GM12892 (cell line): ENCODE measurements at regions not wholly inside any gene's neighbourhood (a gene's known extent, or its start where the extent isn't known, plus 50 kb on each side); places are given as distances from the start of the nearest gene placed in this dataset.
"Not testable (repeated sequence)": the region's sequence is repeated elsewhere in the genome, so short reads cannot be mapped to it uniquely, and the experiment has no call there.

ENCODE experiments used
- DNase-seq: peaks from one replicate; pipeline ENCODE4 v3.0.0; 2011; ENCODE audit not compliant: insufficient read length
- FAIRE-seq: peaks from 2 replicates; lab custom pipeline; 2011; peaks lifted over from hg19 to GRCh38; lab: Jason Lieb, UNC
- POLR2A ChIP-seq: IDR thresholded peaks from 2 replicates; pipeline ENCODE4 v1.6.1; 2011; ENCODE audit warnings: low read depth, low read length, control low read depth
- POLR2AphosphoS5 ChIP-seq: IDR thresholded peaks from 2 replicates; pipeline ENCODE4 v1.6.1; 2011; ENCODE audit warnings: low read depth, low read length, control low read depth
- TAF1 ChIP-seq: IDR thresholded peaks from 2 replicates; pipeline ENCODE4 v1.6.1; 2011; ENCODE audit warnings: low read depth, mild to moderate bottlenecking, control low read depth, low read length, borderline replicate concordance

DNA sequence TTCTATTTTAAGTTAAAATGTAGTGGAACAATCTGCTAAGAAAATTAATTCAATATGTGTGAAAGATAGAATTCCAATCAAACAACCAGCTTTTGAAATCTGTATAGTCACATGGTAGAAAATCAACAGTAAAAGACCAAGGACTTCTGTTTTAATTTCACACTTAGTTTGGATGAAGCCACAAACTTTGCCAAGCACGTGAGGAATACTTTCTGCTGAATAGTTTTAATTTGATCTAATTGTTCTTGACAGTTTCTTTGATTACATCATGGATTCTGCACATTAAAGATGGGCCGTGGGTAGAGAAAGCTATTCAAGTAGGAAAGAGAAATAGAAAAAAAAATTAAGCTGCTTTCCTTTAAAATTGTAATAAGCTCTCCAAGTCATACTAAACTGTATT, 137.9 kb upstream of the FAM241A start:
- DNase-seq (no peak), FAIRE-seq (no peak)
- TF ChIP-seq TAF1 (no peak), POLR2AphosphoS5 (no peak), POLR2A (no peak)

DNA sequence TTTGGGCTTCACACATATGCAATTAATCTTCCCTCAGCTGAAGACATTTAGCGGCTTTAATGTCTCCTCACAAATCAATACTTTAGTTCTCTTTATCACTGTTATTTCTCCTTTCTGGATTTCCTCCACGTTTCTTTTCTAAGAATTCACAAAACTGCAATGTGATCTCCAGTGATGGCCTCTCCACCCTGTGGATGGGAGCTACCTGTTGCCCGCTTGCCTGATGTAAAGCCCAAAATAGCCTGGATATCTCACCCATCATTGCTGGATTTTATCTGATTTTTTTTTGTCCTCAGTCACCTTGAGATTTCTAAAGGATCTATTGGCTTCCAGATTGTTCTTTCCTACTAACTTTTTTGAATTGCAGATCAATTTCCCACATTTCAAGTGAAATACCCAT, 129.3 kb upstream of the FAM241A start:
- FAIRE-seq (no peak), DNase-seq (no peak)
- TF ChIP-seq POLR2A (no peak), POLR2AphosphoS5 (no peak)

DNA sequence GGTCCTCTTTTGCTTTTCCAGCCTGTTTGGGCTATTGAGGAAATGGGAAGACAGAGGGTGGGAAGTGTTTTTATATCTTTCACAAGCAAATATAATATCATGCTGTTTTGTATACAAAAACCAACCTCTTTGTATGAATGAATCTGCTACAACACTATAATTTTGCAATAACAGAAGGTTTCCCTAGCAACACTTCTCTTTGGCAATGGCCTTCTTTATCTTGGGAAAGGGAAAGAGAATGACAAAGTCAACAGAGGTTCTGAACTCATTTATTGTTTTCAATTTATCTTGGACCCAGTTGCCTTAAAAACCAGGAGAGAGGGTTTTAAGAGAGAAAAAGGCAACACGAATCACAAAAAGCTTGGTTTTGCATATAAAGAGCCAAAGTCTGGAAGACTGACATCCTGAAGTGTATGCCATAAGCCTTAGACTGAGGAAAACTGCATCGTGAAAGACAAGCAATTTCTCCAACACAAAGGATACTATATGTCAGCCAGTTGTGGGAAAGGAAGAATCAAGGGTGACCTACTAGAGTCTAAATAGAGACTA, 121.8 kb upstream of the FAM241A start:
- DNase-seq (no peak), FAIRE-seq (no peak)

DNA sequence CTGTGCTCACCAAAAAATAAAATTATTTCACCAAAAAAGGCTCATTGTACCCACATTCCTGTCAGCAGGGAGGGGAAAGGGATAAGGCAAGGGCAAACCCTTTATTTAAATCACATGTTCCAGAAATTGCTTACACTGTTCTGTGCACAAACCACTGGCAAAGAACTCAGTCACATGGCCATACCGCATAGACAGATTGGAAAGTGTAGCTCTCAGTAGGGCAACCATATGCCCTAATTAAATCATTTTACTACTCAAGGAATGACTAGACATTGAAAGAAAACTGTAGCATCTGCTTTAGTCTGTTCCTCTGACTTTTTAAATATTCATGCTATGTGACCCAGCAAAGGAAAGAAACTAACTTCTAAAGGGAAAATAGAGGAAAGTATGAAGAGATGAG, 119.2 kb upstream of the FAM241A start:
- DNase-seq (no peak), FAIRE-seq (no peak)
- TF ChIP-seq POLR2A (no peak), POLR2AphosphoS5 (no peak), TAF1 (no peak)

More for the DNA sequence above, 121.8 kb upstream of the FAM241A start:
- TF ChIP-seq POLR2AphosphoS5 (no peak), TAF1 (no peak), POLR2A (no peak)

DNA sequence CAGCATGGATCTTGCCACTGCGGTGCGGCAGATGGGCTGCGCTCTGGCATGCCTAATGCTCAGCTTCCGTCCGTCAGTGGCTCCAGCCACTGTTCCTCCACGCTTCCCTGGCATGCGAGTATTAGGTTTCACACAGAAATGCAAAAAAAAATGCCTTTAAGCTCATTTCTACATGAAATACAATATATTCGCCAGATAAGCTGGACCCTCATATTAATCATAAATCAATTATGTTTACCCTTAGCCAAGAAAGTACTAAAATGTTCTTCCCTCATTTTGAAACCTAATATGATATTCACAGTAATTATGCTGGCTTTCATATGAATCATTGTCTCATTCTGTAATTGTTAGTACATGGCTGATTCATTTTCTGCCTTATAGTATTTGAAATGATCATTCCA, 115.5 kb upstream of the FAM241A start:
- TF ChIP-seq POLR2A (no peak), POLR2AphosphoS5 (no peak), TAF1 (no peak)
- FAIRE-seq (no peak), DNase-seq (no peak)

DNA sequence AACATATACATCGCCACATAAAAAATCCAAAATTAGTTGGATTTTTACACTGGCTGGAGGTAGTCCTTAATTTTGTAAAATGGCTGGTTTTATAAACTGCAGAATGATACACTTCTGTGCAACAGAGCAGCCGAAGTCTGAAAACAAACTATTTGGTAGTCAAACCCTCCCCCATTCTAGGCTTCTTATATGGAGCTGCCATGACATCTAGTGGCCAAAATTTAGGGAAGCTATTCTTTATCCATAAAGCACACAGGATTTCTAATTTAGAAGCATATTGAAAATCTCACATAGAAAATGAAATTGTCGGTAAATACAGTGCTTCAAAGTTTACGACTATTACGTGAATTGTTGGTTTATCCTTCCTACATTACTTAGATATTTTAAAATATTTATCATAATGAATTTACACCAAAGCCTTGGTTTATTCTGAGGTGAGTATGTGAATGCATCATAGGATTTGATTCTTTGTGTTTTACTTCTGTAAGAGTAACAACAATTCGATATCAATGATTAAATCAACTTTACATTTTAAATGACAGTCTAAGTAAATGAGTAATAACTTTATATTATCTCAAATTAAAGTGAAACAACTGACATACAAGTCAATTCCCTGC, 113.4 kb upstream of the FAM241A start:
- FAIRE-seq, result peak; percentile 85
- no peak for DNase-seq
- TF ChIP-seq TAF1 (no peak), POLR2A (no peak), POLR2AphosphoS5 (no peak)

DNA sequence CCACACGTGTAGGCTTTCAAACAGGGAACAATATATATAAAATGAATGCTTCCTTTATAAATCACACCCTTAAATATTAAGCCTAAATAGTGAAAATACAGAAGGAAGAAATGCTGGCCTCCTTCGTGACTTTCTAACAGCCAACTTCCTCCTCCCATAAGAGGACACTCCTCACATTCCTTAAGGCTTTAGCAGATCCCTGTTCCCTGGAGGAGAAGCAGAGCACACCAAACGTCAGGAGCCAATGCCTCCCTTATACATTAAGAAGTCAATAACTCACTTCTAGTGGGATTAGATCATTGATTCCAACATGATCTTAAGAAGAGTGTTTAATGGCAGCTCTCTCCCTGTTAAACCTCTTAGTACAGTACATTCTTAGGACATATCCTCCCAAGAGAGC, 108.4 kb upstream of the FAM241A start:
- TF ChIP-seq POLR2A (no peak), POLR2AphosphoS5 (no peak)
- DNase-seq, result no peak
- FAIRE-seq, result no peak

DNA sequence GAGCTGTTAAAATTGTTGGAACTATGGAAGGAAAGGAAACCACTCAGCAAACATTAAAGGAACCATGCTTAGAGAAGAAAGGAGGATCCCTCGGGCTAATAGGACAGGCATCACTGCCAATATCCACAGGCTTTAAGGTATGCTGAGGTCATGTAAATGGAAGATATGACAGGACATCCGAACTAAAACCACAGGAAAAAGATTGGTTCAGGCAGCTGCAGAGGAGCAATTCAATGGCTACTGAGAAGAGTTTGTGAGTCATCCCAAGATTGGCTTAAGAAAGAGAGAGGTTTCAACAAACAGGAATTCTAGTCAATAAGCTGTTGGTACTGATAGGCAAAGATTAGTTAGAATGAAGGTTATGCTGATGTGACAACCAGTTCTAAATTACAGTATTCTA, 106.4 kb upstream of the FAM241A start:
- DNase-seq (no peak), FAIRE-seq (no peak)
- no peak for TF ChIP-seq POLR2A
- no peak for TF ChIP-seq POLR2AphosphoS5
- TF ChIP-seq TAF1, result no peak

DNA sequence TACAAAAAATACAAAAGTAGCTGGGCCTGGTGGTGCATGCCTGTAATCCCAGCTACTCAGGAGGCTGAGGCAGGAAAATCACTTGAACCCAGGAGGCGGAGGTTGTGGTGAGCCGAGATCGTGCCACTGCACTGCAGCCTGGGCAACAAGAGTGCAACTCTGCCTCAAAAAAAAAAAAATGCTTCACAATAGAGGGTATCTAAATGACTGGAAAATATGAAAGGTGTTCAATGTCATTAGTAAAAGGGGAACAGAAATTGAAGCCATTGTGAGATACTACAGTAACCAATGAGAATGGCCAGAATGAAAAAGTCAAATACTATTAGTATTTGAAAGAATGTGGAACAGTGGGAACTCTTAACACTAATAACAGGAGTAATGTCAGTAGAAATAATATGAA, 96.1 kb upstream of the FAM241A start:
- not testable (repeated sequence) for DNase-seq, FAIRE-seq

DNA sequence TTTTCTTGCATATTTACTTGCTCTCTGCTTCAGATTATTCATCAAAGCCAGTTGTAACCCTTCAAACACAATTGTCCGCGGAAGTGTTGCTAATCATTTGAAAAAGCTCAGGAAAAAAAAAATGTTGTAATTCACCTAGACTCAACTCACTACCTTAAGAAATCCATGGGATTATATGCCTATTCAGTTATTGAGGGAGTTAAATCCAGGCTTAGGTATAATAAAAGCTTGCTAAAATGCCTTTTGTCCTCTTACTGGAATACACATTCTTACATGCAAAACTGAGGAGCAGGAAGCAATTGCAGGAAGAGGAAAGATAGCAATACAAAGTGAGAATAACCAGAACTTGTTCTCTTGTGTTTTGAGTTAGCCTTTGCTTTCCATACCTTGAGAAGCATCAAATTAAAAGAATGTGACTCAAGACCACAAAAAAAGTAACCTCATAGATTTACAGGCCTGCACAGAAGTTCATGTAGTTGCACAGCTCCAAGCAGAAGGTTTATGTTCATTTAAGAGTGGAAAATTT, 91.4 kb upstream of the FAM241A start:
- no peak for FAIRE-seq

DNA sequence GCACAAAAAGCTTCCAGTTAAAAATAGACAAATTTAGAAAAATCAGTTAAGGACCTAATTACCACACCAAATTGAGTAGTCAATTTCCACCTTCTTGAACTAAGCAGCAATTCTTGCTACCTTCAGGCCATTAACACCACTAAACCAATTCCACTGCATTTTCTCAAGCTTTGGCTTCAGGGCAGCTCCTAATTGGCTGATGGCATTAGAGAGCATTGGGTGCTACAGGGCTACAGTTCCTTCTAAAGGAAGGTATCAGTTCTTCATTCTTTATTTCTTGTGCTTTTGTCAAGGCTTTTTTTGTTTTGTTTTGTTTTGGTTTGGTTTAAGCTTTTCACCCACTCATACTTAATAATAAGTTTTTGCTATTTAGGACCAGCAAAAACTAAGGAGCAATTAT, 90.2 kb upstream of the FAM241A start:
- FAIRE-seq (no peak), DNase-seq (no peak)
- no peak for TF ChIP-seq POLR2A
- no peak for TF ChIP-seq POLR2AphosphoS5
- no peak for TF ChIP-seq TAF1

More for the DNA sequence above, 91.4 kb upstream of the FAM241A start:
- TF ChIP-seq TAF1 (no peak), POLR2AphosphoS5 (no peak), POLR2A (no peak)
- DNase-seq, result no peak

DNA sequence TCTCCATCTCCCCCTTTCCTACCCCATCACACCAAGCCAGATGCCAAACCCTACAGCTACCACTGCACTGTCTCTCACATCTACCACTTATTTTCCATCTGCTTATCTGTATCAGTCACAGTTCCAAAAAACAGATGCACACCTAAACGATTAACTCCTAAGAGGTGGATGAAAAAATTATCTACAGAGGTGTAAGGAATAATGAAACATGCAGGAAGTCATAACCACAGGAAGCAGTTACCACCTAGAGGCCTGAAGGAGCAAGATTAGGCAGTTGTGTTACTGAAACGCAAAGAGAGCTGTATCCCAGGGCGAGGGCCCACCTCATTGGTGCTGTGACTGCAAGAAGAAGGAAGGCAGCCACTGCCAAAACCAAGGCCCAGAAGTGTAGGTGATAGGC, 87.8 kb upstream of the FAM241A start:
- TF ChIP-seq TAF1, result no peak
- TF ChIP-seq POLR2A, result no peak
- no peak for TF ChIP-seq POLR2AphosphoS5
- FAIRE-seq (no peak), DNase-seq (no peak)

DNA sequence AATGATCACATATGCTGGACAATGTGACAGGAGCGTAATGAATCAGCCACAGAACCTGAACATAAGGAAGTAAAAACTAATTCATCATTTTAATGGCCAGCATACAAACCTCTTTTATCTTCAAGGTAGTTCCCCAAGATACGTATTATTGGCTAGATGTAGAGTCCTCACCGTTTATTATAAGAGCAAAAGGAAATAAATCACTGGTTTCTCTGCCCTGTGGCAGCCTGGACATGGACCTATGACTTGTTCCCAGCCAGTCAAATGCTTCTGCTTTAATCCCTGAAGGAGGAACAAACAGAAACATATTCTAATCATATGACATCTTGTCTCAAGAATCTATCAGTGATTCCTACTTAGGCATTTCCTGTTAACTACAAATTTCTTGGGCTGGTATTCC, 86.8 kb upstream of the FAM241A start:
- TF ChIP-seq POLR2A (no peak), TAF1 (no peak), POLR2AphosphoS5 (no peak)
- FAIRE-seq (no peak), DNase-seq (no peak)
